ENCODE measurements at regions not wholly inside any gene's neighbourhood (a gene's known extent, or its start where the extent isn't known, plus 50 kb on each side); places are given as distances from the start of the nearest gene placed in this dataset.

DNA sequence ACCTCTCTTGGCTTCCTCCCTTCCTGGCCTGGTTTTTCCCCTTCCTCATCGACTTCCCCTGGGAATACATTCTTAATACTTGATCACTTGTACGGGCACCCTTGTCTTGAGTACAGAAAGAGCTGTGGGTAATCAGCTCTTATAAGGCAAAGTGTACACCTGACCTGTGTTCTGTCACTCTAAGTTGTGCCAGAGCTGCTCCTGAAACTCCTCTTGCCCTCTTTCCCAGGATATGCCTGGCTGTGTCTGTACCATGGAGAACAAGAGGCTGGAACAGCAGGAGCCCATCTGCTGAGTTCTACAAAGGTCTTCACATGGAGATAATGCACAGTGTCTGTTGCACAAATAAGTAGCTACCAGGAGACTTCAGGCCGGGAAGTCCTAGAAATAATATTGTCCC, 110.1 kb downstream of the FOXA2 start:
- H3K4me2 ChIP-seq (ENCODE audit: low read depth, low read length, poor library complexity, severe bottlenecking), result no peak overlapping the region
- TF ChIP-seq EZH2phosphoT487 (conservative IDR thresholded peaks at IDR 0.05; ENCODE audit: low read length), result no peak
- TF ChIP-seq, protein P1, sequence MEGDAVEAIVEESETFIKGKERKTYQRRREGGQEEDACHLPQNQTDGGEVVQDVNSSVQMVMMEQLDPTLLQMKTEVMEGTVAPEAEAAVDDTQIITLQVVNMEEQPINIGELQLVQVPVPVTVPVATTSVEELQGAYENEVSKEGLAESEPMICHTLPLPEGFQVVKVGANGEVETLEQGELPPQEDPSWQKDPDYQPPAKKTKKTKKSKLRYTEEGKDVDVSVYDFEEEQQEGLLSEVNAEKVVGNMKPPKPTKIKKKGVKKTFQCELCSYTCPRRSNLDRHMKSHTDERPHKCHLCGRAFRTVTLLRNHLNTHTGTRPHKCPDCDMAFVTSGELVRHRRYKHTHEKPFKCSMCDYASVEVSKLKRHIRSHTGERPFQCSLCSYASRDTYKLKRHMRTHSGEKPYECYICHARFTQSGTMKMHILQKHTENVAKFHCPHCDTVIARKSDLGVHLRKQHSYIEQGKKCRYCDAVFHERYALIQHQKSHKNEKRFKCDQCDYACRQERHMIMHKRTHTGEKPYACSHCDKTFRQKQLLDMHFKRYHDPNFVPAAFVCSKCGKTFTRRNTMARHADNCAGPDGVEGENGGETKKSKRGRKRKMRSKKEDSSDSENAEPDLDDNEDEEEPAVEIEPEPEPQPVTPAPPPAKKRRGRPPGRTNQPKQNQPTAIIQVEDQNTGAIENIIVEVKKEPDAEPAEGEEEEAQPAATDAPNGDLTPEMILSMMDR (IDR thresholded peaks at IDR 0.05; ENCODE audit: insufficient read depth, low read length, poor library complexity, severe bottlenecking), result no peak

DNA sequence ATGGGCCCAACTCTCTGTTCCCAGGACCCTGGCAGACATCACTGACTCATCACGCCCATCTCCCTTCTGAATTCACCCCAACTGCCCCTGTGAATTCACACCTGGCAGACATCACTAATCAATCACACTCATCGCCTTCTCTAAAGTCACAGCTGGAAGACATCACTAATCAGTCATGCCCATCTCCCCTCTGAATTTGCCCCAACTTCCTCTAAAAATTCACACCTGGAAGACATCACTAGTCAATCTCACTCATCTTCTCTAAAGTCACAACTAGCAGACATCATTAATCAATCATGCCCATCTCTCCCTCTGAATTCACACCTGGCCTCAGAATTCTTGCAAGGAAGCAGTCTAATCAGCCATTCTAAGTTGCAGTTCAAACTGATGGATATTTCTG, 111.1 kb downstream of the FOXA2 start:
- H3K79me2 ChIP-seq (ENCODE audit: insufficient read depth, low read length), result no peaks in the 10 kb centered on the region
- H3K4me3 ChIP-seq (ENCODE audit: insufficient read depth, low read length, poor library complexity, severe bottlenecking), result no peak overlapping the region
- H3K9me2 ChIP-seq (replicated peaks; ENCODE audit: insufficient read depth, low read length), result no peaks in the 10 kb centered on the region
- no peak overlapping the region for H2AFZ ChIP-seq (ENCODE audit: low read depth, low read length, severe bottlenecking)
- no peaks in the 10 kb centered on the region for H3K36me3 ChIP-seq (ENCODE audit: low read length)
- H3K27ac ChIP-seq (ENCODE audit: low read depth, low read length), result no peak overlapping the region
- H4K20me1 ChIP-seq (ENCODE audit: low read depth, low read length), result no peaks in the 10 kb centered on the region
- no peak overlapping the region for H3K4me2 ChIP-seq (ENCODE audit: low read depth, low read length, poor library complexity, severe bottlenecking)
- no peak overlapping the region for H3K9ac ChIP-seq (ENCODE audit: low read length)
- H3F3A ChIP-seq (ENCODE audit: insufficient read depth), result no peaks in the 10 kb centered on the region
- H3K9me3 ChIP-seq (ENCODE audit: insufficient read depth, low read length), result no peaks in the 10 kb centered on the region; the same call in 1 of the 2 replicates
- no peaks in the 10 kb centered on the region for H3K27me3 ChIP-seq (ENCODE audit: low read length)
- TF ChIP-seq, protein P1 (IDR thresholded peaks at IDR 0.05; ENCODE audit: insufficient read depth, low read length, poor library complexity, severe bottlenecking), result no peak
- no peak for TF ChIP-seq EZH2phosphoT487 (conservative IDR thresholded peaks at IDR 0.05; ENCODE audit: low read length)

More for the DNA sequence above, 110.1 kb downstream of the FOXA2 start:
- no peaks in the 10 kb centered on the region for H3F3A ChIP-seq (ENCODE audit: insufficient read depth)
- no peak overlapping the region for H3K9ac ChIP-seq (ENCODE audit: low read length)
- no peaks in the 10 kb centered on the region for H4K20me1 ChIP-seq (ENCODE audit: low read depth, low read length)
- no peak overlapping the region for H3K27ac ChIP-seq (ENCODE audit: low read depth, low read length)
- H2AFZ ChIP-seq (ENCODE audit: low read depth, low read length, severe bottlenecking), result no peak overlapping the region
- H3K9me3 ChIP-seq (ENCODE audit: insufficient read depth, low read length), result no peaks in the 10 kb centered on the region; the same call in 1 of the 2 replicates
- H3K4me3 ChIP-seq (ENCODE audit: insufficient read depth, low read length, poor library complexity, severe bottlenecking), result no peak overlapping the region
- H3K27me3 ChIP-seq (ENCODE audit: low read length), result no peaks in the 10 kb centered on the region
- H3K9me2 ChIP-seq (replicated peaks; ENCODE audit: insufficient read depth, low read length), result no peaks in the 10 kb centered on the region
- H3K79me2 ChIP-seq (ENCODE audit: insufficient read depth, low read length), result no peaks in the 10 kb centered on the region
- no peaks in the 10 kb centered on the region for H3K36me3 ChIP-seq (ENCODE audit: low read length)

DNA sequence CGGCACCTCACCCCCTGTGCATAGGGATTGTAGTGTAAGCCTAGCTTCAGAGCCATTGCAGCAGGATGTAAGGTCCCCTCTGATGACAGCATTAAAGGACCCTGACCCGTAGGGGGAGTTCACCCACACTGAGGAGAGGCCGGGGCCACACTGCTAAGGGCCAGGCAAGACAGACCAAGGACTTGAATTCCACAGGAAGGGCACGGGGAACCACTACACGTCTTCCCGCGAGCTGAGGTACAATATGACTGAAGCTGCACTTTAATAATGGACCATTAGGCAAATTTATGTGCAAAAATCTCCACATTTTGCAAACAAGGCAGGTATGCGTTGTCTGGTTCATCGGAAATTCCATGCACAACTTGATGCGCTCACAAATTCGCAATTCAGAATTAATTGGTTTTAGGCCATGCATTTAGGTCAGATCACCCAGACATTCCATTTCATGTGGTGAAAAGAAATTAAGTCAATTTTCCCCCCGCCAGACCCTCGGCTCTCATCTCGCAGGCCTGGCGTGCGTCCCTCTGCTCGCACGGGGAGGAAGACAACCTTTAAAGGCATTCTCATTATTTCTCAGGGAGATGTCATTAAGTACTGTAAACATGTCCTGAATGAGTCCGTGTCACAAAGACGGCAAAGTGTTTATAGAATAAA, 111.8 kb downstream of the FOXA2 start:
- no peaks in the 10 kb centered on the region for H3K79me2 ChIP-seq (ENCODE audit: insufficient read depth, low read length)
- no peak overlapping the region for H3K4me3 ChIP-seq (ENCODE audit: insufficient read depth, low read length, poor library complexity, severe bottlenecking)
- H3K9ac ChIP-seq (ENCODE audit: low read length), result no peak overlapping the region
- no peaks in the 10 kb centered on the region for H3K36me3 ChIP-seq (ENCODE audit: low read length)
- no peaks in the 10 kb centered on the region for H3K27me3 ChIP-seq (ENCODE audit: low read length)
- H3F3A ChIP-seq (ENCODE audit: insufficient read depth), result no peaks in the 10 kb centered on the region
- H3K9me3 ChIP-seq (ENCODE audit: insufficient read depth, low read length), result no peaks in the 10 kb centered on the region; the same call in 1 of the 2 replicates
- no peak overlapping the region for H2AFZ ChIP-seq (ENCODE audit: low read depth, low read length, severe bottlenecking)
- no peak overlapping the region for H3K27ac ChIP-seq (ENCODE audit: low read depth, low read length)
- no peak for TF ChIP-seq EZH2phosphoT487 (conservative IDR thresholded peaks at IDR 0.05; ENCODE audit: low read length)
- TF ChIP-seq, protein P1 (IDR thresholded peaks at IDR 0.05; ENCODE audit: insufficient read depth, low read length, poor library complexity, severe bottlenecking), result no peak
- H4K20me1 ChIP-seq (ENCODE audit: low read depth, low read length), result no peaks in the 10 kb centered on the region
- H3K4me2 ChIP-seq (ENCODE audit: low read depth, low read length, poor library complexity, severe bottlenecking), result no peak overlapping the region
- H3K9me2 ChIP-seq (replicated peaks; ENCODE audit: insufficient read depth, low read length), result no peaks in the 10 kb centered on the region
